Trophoblast cell (in vitro differentiated cells and primary cell): ENCODE measurements at regions not wholly inside any gene's neighbourhood (a gene's known extent, or its start where the extent isn't known, plus 50 kb on each side); places are given as distances from the start of the nearest gene placed in this dataset.

Experiments
- DNase-seq, 2 donors: peaks; one replicate each; pipeline ENCODE4 v3.0.0-alpha.2; 2016
- H2AFZ ChIP-seq: 2 replicates; pipeline ENCODE4 v1.6.1; 2013; ENCODE audit warnings: low read length, moderate library complexity, mild to moderate bottlenecking; ENCODE audit not compliant: insufficient read depth, poor library complexity
- H2AK5ac ChIP-seq: 2 replicates; pipeline ENCODE4 v1.6.1; 2013; ENCODE audit warnings: mild to moderate bottlenecking, low read length
- H2BK120ac ChIP-seq: 2 replicates; pipeline ENCODE4 v1.6.1; 2013; ENCODE audit warnings: low read length, mild to moderate bottlenecking, moderate library complexity; ENCODE audit not compliant: insufficient read depth, poor library complexity
- H2BK12ac ChIP-seq: 2 replicates; pipeline ENCODE4 v1.6.1; 2013; ENCODE audit warnings: mild to moderate bottlenecking, low read length, moderate library complexity
- H2BK5ac ChIP-seq: 2 replicates; pipeline ENCODE4 v1.6.1; 2013; ENCODE audit warnings: low read length, low read depth, moderate library complexity, mild to moderate bottlenecking; ENCODE audit not compliant: poor library complexity
- H3K14ac ChIP-seq: 2 replicates; pipeline ENCODE4 v1.6.1; 2013; ENCODE audit warnings: mild to moderate bottlenecking, low read length
- H3K18ac ChIP-seq: 2 replicates; pipeline ENCODE4 v1.6.1; 2013; ENCODE audit warnings: mild to moderate bottlenecking, low read length
- H3K23ac ChIP-seq: 2 replicates; pipeline ENCODE4 v1.6.1; 2013; ENCODE audit warnings: low read length
- H3K27ac ChIP-seq: 2 replicates; pipeline ENCODE4 v1.5.1; 2013; ENCODE audit warnings: low read depth, mild to moderate bottlenecking, inconsistent platforms, low read length, moderate library complexity
- H3K27me3 ChIP-seq: 2 replicates; pipeline ENCODE4 v1.6.1; 2013; ENCODE audit warnings: inconsistent platforms, mild to moderate bottlenecking, low read length, moderate library complexity; ENCODE audit not compliant: insufficient read depth
- H3K36me3 ChIP-seq, 2 experiments: 1 replicate in 1 of 2; 2 replicates in 1 of 2; pipeline ENCODE4 v1.6.1; 2013; ENCODE audit warnings: low read length in 2 of 2, mild to moderate bottlenecking in 2 of 2, moderate library complexity in 1 of 2; ENCODE audit not compliant: insufficient read depth in 2 of 2, control insufficient read depth in 1 of 2
- H3K4ac ChIP-seq: 2 replicates; pipeline ENCODE4 v1.6.1; 2013; ENCODE audit warnings: low read depth, mild to moderate bottlenecking, low read length, moderate library complexity
- H3K4me1 ChIP-seq, 2 experiments: 1 replicate in 1 of 2; 2 replicates in 1 of 2; pipeline ENCODE4 v1.6.1; 2013; ENCODE audit warnings: low read length in 2 of 2, mild to moderate bottlenecking in 2 of 2, moderate library complexity in 1 of 2; ENCODE audit not compliant: insufficient read depth in 2 of 2, control insufficient read depth in 1 of 2
- H3K4me2 ChIP-seq: 2 replicates; pipeline ENCODE4 v1.6.1; 2013; ENCODE audit warnings: inconsistent platforms, mild to moderate bottlenecking, low read length, moderate library complexity
- H3K4me3 ChIP-seq: 2 replicates; pipeline ENCODE4 v1.5.1; 2013; ENCODE audit warnings: mild to moderate bottlenecking, low read depth, low read length, inconsistent platforms
- H3K79me1 ChIP-seq: one replicate; pipeline ENCODE4 v1.6.1; 2013; ENCODE audit warnings: low read length
- H3K79me2 ChIP-seq: 2 replicates; pipeline ENCODE4 v1.6.1; 2013; ENCODE audit warnings: low read length, mild to moderate bottlenecking; ENCODE audit not compliant: control insufficient read depth, insufficient read depth, poor library complexity
- H3K9ac ChIP-seq: 2 replicates; pipeline ENCODE4 v1.6.1; 2013; ENCODE audit warnings: mild to moderate bottlenecking, low read length
- H3K9me3 ChIP-seq: 2 replicates; pipeline ENCODE4 v1.6.1; 2013; ENCODE audit warnings: low read depth, mild to moderate bottlenecking, control low read depth, inconsistent platforms, low read length; ENCODE audit not compliant: insufficient read depth
- H4K12ac ChIP-seq: 2 replicates; pipeline ENCODE4 v1.6.1; 2013; ENCODE audit warnings: low read depth, mild to moderate bottlenecking, low read length, moderate library complexity
- H4K8ac ChIP-seq: 2 replicates; pipeline ENCODE4 v1.6.1; 2013; ENCODE audit warnings: low read depth, mild to moderate bottlenecking, low read length, moderate library complexity
- H4K91ac ChIP-seq: one replicate; pipeline ENCODE4 v1.6.1; 2013; ENCODE audit warnings: low read depth, mild to moderate bottlenecking, low read length, moderate library complexity
- WGBS: extraction: QIAGEN DNeasy Blood & Tissue Kit; methylation state at CpG from one replicate; pipeline ENCODE4 v1.1.7; 2013; ENCODE audit warnings: missing lambda C conversion rate; ENCODE audit not compliant: insufficient read length, insufficient coverage; ENCODE audit errors: extremely low coverage; 5-methylcytosine and 5-hydroxymethylcytosine counted together

- no peak overlapping the region for H4K91ac ChIP-seq
- no peaks in the 10 kb centered on the region for H3K36me3 ChIP-seq
- H3K9ac ChIP-seq, result no peak overlapping the region
- no peak overlapping the region for H3K23ac ChIP-seq
- H3K4me3 ChIP-seq, result no peak overlapping the region
- H2BK120ac ChIP-seq, result no peak overlapping the region
- no peaks in the 10 kb centered on the region for H3K9me3 ChIP-seq
- H3K27me3 ChIP-seq, result no peaks in the 10 kb centered on the region
- WGBS, result no CpG with 5 or more reads among the region's 1 CpG
- H2AFZ ChIP-seq, result no peak overlapping the region
- no peaks in the 10 kb centered on the region for H3K79me2 ChIP-seq
- H2AK5ac ChIP-seq, result no peak overlapping the region
- no peak overlapping the region for H3K4ac ChIP-seq
- no peak overlapping the region for H2BK12ac ChIP-seq
- no peaks in the 10 kb centered on the region for H3K4me1 ChIP-seq
- H3K27ac ChIP-seq, result no peak overlapping the region
- no peak overlapping the region for H3K14ac ChIP-seq
- H4K12ac ChIP-seq, result no peak overlapping the region
- H4K8ac ChIP-seq, result no peak overlapping the region
- peak in 1 of 2 donors; percentile 80 for DNase-seq
- no peak overlapping the region for H3K4me2 ChIP-seq
- H3K18ac ChIP-seq, result no peak overlapping the region
- no peaks in the 10 kb centered on the region for H3K79me1 ChIP-seq
- H2BK5ac ChIP-seq, result no peak overlapping the region
These were observed 1096.9 kb upstream of the NUDT12 start for GRCh38 chr5:104659497-104659896.

DNA sequence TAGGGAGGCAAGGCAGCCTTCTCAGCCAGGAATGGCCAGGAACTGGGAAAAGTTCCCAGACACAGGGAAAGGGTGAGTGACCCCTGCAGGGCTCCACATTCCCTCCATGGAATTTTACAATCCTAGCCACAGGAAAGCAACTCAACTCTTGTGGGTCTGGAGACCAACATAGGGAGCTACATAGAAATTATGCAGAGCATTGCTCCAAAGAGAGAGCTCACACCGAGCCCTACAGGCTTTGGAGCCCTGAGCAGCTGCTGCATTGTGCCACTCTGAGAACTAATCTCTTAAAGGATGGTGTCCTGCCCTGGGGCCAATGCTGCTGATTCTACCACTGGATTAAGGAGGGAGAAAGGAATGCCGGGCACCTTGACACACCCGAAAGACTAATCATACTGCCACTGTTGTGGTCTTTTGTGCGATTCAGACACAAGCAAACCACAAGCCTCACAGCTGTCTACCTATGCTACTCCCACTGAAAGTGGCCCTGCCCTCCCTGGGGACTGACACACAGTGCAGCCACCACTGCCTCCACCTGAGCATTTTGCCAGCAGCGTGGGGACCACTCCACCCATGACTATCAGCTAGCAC is 1089.8 kb upstream of the NUDT12 start:
- H2AFZ ChIP-seq, result peak overlapping the region; percentile 67
- H3K23ac ChIP-seq, result no peak overlapping the region
- H3K36me3 ChIP-seq, result no peaks in the 10 kb centered on the region
- H3K4me2 ChIP-seq, result no peak overlapping the region
- H3K4ac ChIP-seq, result no peak overlapping the region
- H2BK5ac ChIP-seq, result no peak overlapping the region
- peak overlapping the region; percentile 26 for H3K14ac ChIP-seq
- no peak overlapping the region for H3K9ac ChIP-seq
- H2AK5ac ChIP-seq, result no peak overlapping the region
- no peaks in the 10 kb centered on the region for H3K9me3 ChIP-seq
- WGBS, result no CpG with 5 or more reads among the region's 5 CpGs
- H4K12ac ChIP-seq, result peak overlapping the region; percentile 21
- no peak overlapping the region for H3K4me3 ChIP-seq
- no peak for DNase-seq
- peaks cover 6 to 7% of the 10 kb centered on the region in 2 experiments for H3K4me1 ChIP-seq
- H3K27me3 ChIP-seq, result no peaks in the 10 kb centered on the region
- H2BK12ac ChIP-seq, result no peak overlapping the region
- no peak overlapping the region for H4K8ac ChIP-seq
- H3K79me2 ChIP-seq, result no peaks in the 10 kb centered on the region
- no peak overlapping the region for H3K18ac ChIP-seq
- H4K91ac ChIP-seq, result no peak overlapping the region
- H3K79me1 ChIP-seq, result peaks cover 2% of the 10 kb centered on the region
- no peak overlapping the region for H3K27ac ChIP-seq
- no peak overlapping the region for H2BK120ac ChIP-seq

- Histone ChIP-seq H3K79me1 (peaks cover 2% of the 10 kb centered on the region), H2AK5ac (no peak overlapping the region), H3K4me2 (no peak overlapping the region), H3K18ac (no peak overlapping the region), H2BK12ac (no peak overlapping the region), H3K9me3 (no peaks in the 10 kb centered on the region), H4K12ac (no peak overlapping the region), H3K23ac (no peak overlapping the region), H3K27ac (no peak overlapping the region), H3K79me2 (no peaks in the 10 kb centered on the region), H3K14ac (no peak overlapping the region), H2AFZ (no peak overlapping the region), H3K36me3 (no peaks in the 10 kb centered on the region), H3K4me1 (peaks cover 7 to 11% of the 10 kb centered on the region in 2 experiments), H3K9ac (no peak overlapping the region), H4K8ac (no peak overlapping the region), H3K4me3 (no peak overlapping the region), H3K4ac (no peak overlapping the region), H2BK120ac (no peak overlapping the region), H3K27me3 (no peaks in the 10 kb centered on the region), H4K91ac (no peak overlapping the region), H2BK5ac (no peak overlapping the region)
- DNase-seq, result no peak
- no CpG with 5 or more reads among the region's 3 CpGs for WGBS
These were observed 1087.9 kb upstream of the NUDT12 start for GRCh38 chr5:104650313-104651055.

- Histone ChIP-seq H3K14ac (no peak overlapping the region), H4K12ac (no peak overlapping the region), H3K4me1 (peaks cover 2 to 8% of the 10 kb centered on the region in 2 experiments), H3K9ac (no peak overlapping the region), H3K79me1 (peaks cover 3% of the 10 kb centered on the region), H3K23ac (no peak overlapping the region), H3K27me3 (no peaks in the 10 kb centered on the region), H2BK5ac (no peak overlapping the region), H3K79me2 (no peaks in the 10 kb centered on the region), H3K27ac (no peak overlapping the region), H3K36me3 (no peaks in the 10 kb centered on the region), H2AFZ (no peak overlapping the region), H2BK12ac (no peak overlapping the region), H3K4me3 (no peak overlapping the region), H2BK120ac (no peak overlapping the region), H4K8ac (no peak overlapping the region), H3K4ac (no peak overlapping the region), H3K9me3 (no peaks in the 10 kb centered on the region), H4K91ac (no peak overlapping the region), H3K4me2 (no peak overlapping the region), H3K18ac (no peak overlapping the region), H2AK5ac (no peak overlapping the region)
- WGBS, result no CpG with 5 or more reads among the region's 3 CpGs
- no peak for DNase-seq
These were observed 1083.8 kb upstream of the NUDT12 start for GRCh38 chr5:104646416-104646815.
